GM18867 (cell line): ENCODE measurements at regions not wholly inside any gene's neighbourhood (a gene's known extent, or its start where the extent isn't known, plus 50 kb on each side); places are given as distances from the start of the nearest gene placed in this dataset.
A peak's percentile ranks its signal among the peaks of the same experiment; 100 is the strongest.

Source experiments
- ATAC-seq: cut with Tn5 transposase; IDR thresholded peaks from one replicate; pipeline ENCODE4 v1.9.1; 2021; ENCODE audit warnings: mild to moderate bottlenecking, moderate library complexity; ENCODE audit not compliant: unreplicated experiment

- no peak for ATAC-seq
Observed at GRCh38 chr18:61989138-61989537, 96.3 kb upstream of the RNF152 start.

GRCh38 chr18:61988100-61988499 lies 95.3 kb upstream of the RNF152 start:
- ATAC-seq = no peak

- ATAC-seq = no peak
Observed at GRCh38 chr18:61985681-61986080, 92.9 kb upstream of the RNF152 start.

- no peak for ATAC-seq
Observed at GRCh38 chr18:61984349-61984748, 91.5 kb upstream of the RNF152 start.

GRCh38 chr18:61982475-61982874 lies 89.7 kb upstream of the RNF152 start:
- no peak for ATAC-seq

- no peak for ATAC-seq
Observed at GRCh38 chr18:61980355-61980754, 87.5 kb upstream of the RNF152 start.

- ATAC-seq = peak; percentile 43
Observed at GRCh38 chr18:61975526-61976326, 82.9 kb upstream of the RNF152 start.

GRCh38 chr18:61973273-61974115 lies 80.7 kb upstream of the RNF152 start:
- no peak for ATAC-seq

- ATAC-seq = peak; percentile 86
Observed at GRCh38 chr18:61972389-61973264, 79.8 kb upstream of the RNF152 start.

- no peak for ATAC-seq
Observed at GRCh38 chr18:61967252-61967891, 74.6 kb upstream of the RNF152 start.

GRCh38 chr18:61965311-61965710 lies 72.5 kb upstream of the RNF152 start:
- ATAC-seq = no peak

- ATAC-seq = no peak
Observed at GRCh38 chr18:61964616-61965015, 71.8 kb upstream of the RNF152 start.

- ATAC-seq = no peak
Observed at GRCh38 chr18:61963705-61964104, 70.9 kb upstream of the RNF152 start.

GRCh38 chr18:61957801-61958516 lies 65.2 kb upstream of the RNF152 start:
- no peak for ATAC-seq

- peak; percentile 47 for ATAC-seq
Observed at GRCh38 chr18:61955644-61956043, 62.8 kb upstream of the RNF152 start.

GRCh38 chr18:61954096-61954746 lies 61.4 kb upstream of the RNF152 start:
- no peak for ATAC-seq

- ATAC-seq = no peak
Observed at GRCh38 chr18:61953641-61954040, 60.8 kb upstream of the RNF152 start.

- no peak for ATAC-seq
Observed at GRCh38 chr18:61953161-61953560, 60.4 kb upstream of the RNF152 start.

GRCh38 chr18:61951396-61951795 lies 58.6 kb upstream of the RNF152 start:
- ATAC-seq = no peak
